ENCODE measurements at regions not wholly inside any gene's neighbourhood (a gene's known extent, or its start where the extent isn't known, plus 50 kb on each side); places are given as distances from the start of the nearest gene placed in this dataset.

GRCh38 chr5:58108511-58108910 is 351.4 kb downstream of the PLK2 start:
- Histone ChIP-seq H3K9me3 (ENCODE audit: insufficient read depth, low read depth, low read length) (no peaks in the 10 kb centered on the region), H3K79me2 (ENCODE audit: insufficient read depth, low read length) (no peaks in the 10 kb centered on the region), H3K9ac (ENCODE audit: low read length) (no peak overlapping the region), H3K27ac (ENCODE audit: low read depth, low read length) (no peak overlapping the region), H3K36me3 (ENCODE audit: insufficient read depth, low read length) (no peaks in the 10 kb centered on the region), H3K4me2 (ENCODE audit: low read length) (no peak overlapping the region), H3K27me3 (ENCODE audit: insufficient read depth, low read length) (no peaks in the 10 kb centered on the region), H3K4me3 (ENCODE audit: insufficient read depth, low read depth, low read length) (no peak overlapping the region), H2AFZ (ENCODE audit: low read depth, low read length) (no peak overlapping the region), H3K4me1 (ENCODE audit: insufficient read depth, low read length) (no peaks in the 10 kb centered on the region), H4K20me1 (ENCODE audit: insufficient read depth, low read length) (no peaks in the 10 kb centered on the region)
- no peak for FAIRE-seq
- TF ChIP-seq EZH2 (IDR thresholded peaks at IDR 0.05; ENCODE audit: insufficient read depth, low read length), result no peak
- TF ChIP-seq CTCF (IDR thresholded peaks at IDR 0.05; ENCODE audit: insufficient read depth, low read depth, low read length), result no peak
- no peak for DNase-seq (ENCODE audit: low read depth)
- no peaks in the 10 kb centered on the region for H3K36me3 Mint-ChIP-seq (ENCODE audit: low read depth, unreplicated experiment)
- peaks cover 4% of the 10 kb centered on the region for H3K9me3 Mint-ChIP-seq (ENCODE audit: unreplicated experiment)
- H3K4me1 Mint-ChIP-seq (ENCODE audit: low read depth, unreplicated experiment), result peaks cover 5% of the 10 kb centered on the region
- H3K27ac Mint-ChIP-seq (ENCODE audit: unreplicated experiment), result no peak overlapping the region
- H3K27me3 Mint-ChIP-seq (ENCODE audit: low read depth, unreplicated experiment), result no peaks in the 10 kb centered on the region
- no peak overlapping the region for H3K4me3 Mint-ChIP-seq (ENCODE audit: unreplicated experiment)

- Histone ChIP-seq H3K4me1 (ENCODE audit: insufficient read depth, low read length) (no peaks in the 10 kb centered on the region), H3K9me3 (ENCODE audit: insufficient read depth, low read depth, low read length) (no peaks in the 10 kb centered on the region), H3K9ac (ENCODE audit: low read length) (no peak overlapping the region), H3K4me2 (ENCODE audit: low read length) (no peak overlapping the region), H3K27ac (ENCODE audit: low read depth, low read length) (no peak overlapping the region), H4K20me1 (ENCODE audit: insufficient read depth, low read length) (no peaks in the 10 kb centered on the region), H3K27me3 (ENCODE audit: insufficient read depth, low read length) (no peaks in the 10 kb centered on the region), H2AFZ (ENCODE audit: low read depth, low read length) (no peak overlapping the region), H3K79me2 (ENCODE audit: insufficient read depth, low read length) (no peaks in the 10 kb centered on the region), H3K4me3 (ENCODE audit: insufficient read depth, low read depth, low read length) (no peak overlapping the region), H3K36me3 (ENCODE audit: insufficient read depth, low read length) (no peaks in the 10 kb centered on the region)
- H3K9me3 Mint-ChIP-seq (ENCODE audit: unreplicated experiment), result peaks cover 8% of the 10 kb centered on the region
- DNase-seq (ENCODE audit: low read depth) (peak; percentile 52), FAIRE-seq (no peak)
- H3K4me3 Mint-ChIP-seq (ENCODE audit: unreplicated experiment), result no peak overlapping the region
- H3K4me1 Mint-ChIP-seq (ENCODE audit: low read depth, unreplicated experiment), result peaks cover 5% of the 10 kb centered on the region
- H3K36me3 Mint-ChIP-seq (ENCODE audit: low read depth, unreplicated experiment), result no peaks in the 10 kb centered on the region
- TF ChIP-seq EZH2 (IDR thresholded peaks at IDR 0.05; ENCODE audit: insufficient read depth, low read length), result no peak
- no peak for TF ChIP-seq CTCF (IDR thresholded peaks at IDR 0.05; ENCODE audit: insufficient read depth, low read depth, low read length)
- no peaks in the 10 kb centered on the region for H3K27me3 Mint-ChIP-seq (ENCODE audit: low read depth, unreplicated experiment)
- H3K27ac Mint-ChIP-seq (ENCODE audit: unreplicated experiment), result no peak overlapping the region
Observed at GRCh38 chr5:58107704-58108103, 352.2 kb downstream of the PLK2 start.

GRCh38 chr5:58106754-58107410 is 353.0 kb downstream of the PLK2 start:
- H3K27me3 Mint-ChIP-seq (ENCODE audit: low read depth, unreplicated experiment), result no peaks in the 10 kb centered on the region
- Histone ChIP-seq H3K9me3 (ENCODE audit: insufficient read depth, low read depth, low read length) (no peaks in the 10 kb centered on the region), H3K4me1 (ENCODE audit: insufficient read depth, low read length) (no peaks in the 10 kb centered on the region), H2AFZ (ENCODE audit: low read depth, low read length) (no peak overlapping the region), H3K4me3 (ENCODE audit: insufficient read depth, low read depth, low read length) (no peak overlapping the region), H3K9ac (ENCODE audit: low read length) (no peak overlapping the region), H3K36me3 (ENCODE audit: insufficient read depth, low read length) (no peaks in the 10 kb centered on the region), H3K27me3 (ENCODE audit: insufficient read depth, low read length) (no peaks in the 10 kb centered on the region), H3K79me2 (ENCODE audit: insufficient read depth, low read length) (no peaks in the 10 kb centered on the region), H4K20me1 (ENCODE audit: insufficient read depth, low read length) (no peaks in the 10 kb centered on the region), H3K27ac (ENCODE audit: low read depth, low read length) (no peak overlapping the region), H3K4me2 (ENCODE audit: low read length) (no peak overlapping the region)
- H3K9me3 Mint-ChIP-seq (ENCODE audit: unreplicated experiment), result peaks cover 8% of the 10 kb centered on the region
- H3K4me1 Mint-ChIP-seq (ENCODE audit: low read depth, unreplicated experiment), result peaks cover 5% of the 10 kb centered on the region
- no peak for TF ChIP-seq EZH2 (IDR thresholded peaks at IDR 0.05; ENCODE audit: insufficient read depth, low read length)
- TF ChIP-seq CTCF (IDR thresholded peaks at IDR 0.05; ENCODE audit: insufficient read depth, low read depth, low read length), result no peak
- no peaks in the 10 kb centered on the region for H3K36me3 Mint-ChIP-seq (ENCODE audit: low read depth, unreplicated experiment)
- FAIRE-seq (no peak), DNase-seq (ENCODE audit: low read depth) (no peak)
- no peak overlapping the region for H3K27ac Mint-ChIP-seq (ENCODE audit: unreplicated experiment)
- no peak overlapping the region for H3K4me3 Mint-ChIP-seq (ENCODE audit: unreplicated experiment)
